C4-2B (cell line): ENCODE measurements at regions not wholly inside any gene's neighbourhood (a gene's known extent, or its start where the extent isn't known, plus 50 kb on each side); places are given as distances from the start of the nearest gene placed in this dataset.

ENCODE experiments used
- CTCF ChIP-seq: fragments of 450-650 bp; conservative IDR thresholded peaks from 2 replicates; pipeline ENCODE4 v1.5.1; 2017; ENCODE audit warnings: mild to moderate bottlenecking
- ZFX ChIP-seq: fragments of 450-650 bp; IDR thresholded peaks from 2 replicates; pipeline ENCODE4 v1.6.1; 2017

- no peak for TF ChIP-seq CTCF
- no peak for TF ChIP-seq ZFX
These were observed 260.0 kb downstream of the ASMT start for GRCh38 chrX:1874899-1875298.
